SHP77 (cell line): ENCODE measurements at regions not wholly inside any gene's neighbourhood (a gene's known extent, or its start where the extent isn't known, plus 50 kb on each side); places are given as distances from the start of the nearest gene placed in this dataset.

Source experiments
- DNase-seq, 2 experiments: peaks; one replicate each; lab custom pipeline; 2025; lab: John Stamatoyannopoulos, UW

DNA sequence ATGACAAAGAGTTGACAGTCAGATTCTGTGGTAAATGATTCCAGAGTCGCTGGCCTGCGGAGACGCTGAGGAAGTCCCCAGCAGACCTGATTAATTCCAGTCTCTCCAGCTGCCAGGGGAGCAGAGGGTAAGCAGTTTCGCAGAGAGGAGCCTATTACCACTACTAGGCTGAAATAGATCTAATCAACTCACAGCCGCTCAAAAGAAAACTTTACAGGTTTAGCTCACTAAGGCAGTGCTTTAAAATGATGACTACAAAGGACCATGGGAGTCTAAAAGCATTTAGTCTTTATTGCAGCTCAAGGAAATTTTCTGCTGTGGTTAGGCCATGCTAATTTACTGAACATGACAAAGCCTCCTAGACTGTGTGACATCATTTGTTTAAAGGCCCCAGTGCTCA lies 445.6 kb upstream of the POU3F3 start:
- DNase-seq: no peak

- no peak for DNase-seq
These were observed 443.8 kb upstream of the POU3F3 start for GRCh38 chr2:104410136-104410535.

DNA sequence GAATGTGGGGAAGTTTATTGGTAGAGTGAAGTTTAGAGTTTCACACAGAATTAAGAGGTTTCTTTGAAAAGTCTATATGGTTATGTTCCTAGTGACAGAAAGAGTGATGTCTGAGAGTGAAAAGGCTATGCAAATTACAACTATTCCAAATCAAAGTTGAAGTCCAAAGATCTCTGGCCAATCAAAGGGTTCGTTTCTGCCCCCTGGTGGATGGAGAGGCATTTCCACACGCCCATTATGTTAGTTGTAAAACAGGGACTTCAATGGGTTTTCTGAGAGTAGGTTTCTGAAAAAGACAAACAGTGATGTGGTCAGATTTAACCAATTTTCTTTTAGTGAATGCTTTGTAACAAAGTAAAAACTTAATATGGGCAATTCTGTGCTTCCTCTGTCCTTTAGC lies 441.5 kb upstream of the POU3F3 start:
- DNase-seq: no peak

GRCh38 chr2:104413890-104414289 lies 440.0 kb upstream of the POU3F3 start:
- no peak for DNase-seq

DNA sequence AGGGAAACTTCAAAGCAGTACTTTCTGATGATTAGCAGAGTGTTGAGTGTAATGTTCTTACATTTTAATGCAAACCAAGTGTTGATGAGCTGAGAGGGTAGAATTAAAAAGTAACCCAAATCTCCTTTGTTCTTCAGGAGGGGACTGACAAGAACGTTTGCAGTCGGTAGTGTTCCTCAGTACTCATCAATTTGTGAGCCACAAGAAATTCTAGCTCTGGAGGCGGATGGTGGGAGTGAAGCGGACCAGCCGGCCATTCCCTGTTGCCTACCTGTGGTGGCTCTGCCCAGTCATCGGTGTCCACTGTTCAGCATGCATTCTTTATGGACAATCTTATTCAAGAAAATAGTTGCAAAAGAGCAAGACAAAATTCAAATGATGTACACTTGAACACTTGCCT lies 438.6 kb upstream of the POU3F3 start:
- DNase-seq: no peak

DNA sequence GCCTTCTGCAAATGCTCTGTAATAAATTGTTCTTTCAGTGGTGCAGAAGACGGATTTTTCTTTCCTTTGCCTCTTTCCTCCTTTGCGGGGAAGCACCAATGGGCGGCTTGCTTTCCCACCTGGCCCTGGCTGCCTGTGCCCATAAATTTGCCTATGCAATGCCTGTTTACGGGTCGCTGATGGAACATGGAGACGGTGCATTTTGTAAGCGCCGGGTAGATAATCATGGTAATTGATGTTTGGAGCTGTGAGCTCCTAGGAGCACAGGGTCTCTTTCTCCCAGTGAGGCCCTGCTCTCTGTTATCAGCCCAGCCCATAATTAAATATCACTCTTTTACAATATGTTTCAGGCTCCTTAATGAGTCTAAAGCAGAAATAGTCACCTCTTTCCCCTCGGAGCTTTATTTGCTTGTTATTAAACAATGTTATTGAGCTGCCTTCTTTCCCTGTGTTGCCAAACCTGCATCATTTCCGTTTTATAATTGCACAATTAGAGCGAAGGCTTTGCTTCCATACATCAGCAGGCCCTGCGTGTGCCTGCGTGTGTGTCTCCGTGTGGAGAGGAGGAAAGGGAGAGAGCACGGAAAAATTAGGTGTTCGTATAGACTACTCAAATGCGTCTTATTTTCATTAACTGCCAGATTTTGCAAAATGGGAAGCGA lies 437.4 kb upstream of the POU3F3 start:
- no peak for DNase-seq

GRCh38 chr2:104420420-104420819 lies 433.5 kb upstream of the POU3F3 start:
- no peak for DNase-seq

GRCh38 chr2:104420953-104421352 lies 433.0 kb upstream of the POU3F3 start:
- no peak for DNase-seq

DNA sequence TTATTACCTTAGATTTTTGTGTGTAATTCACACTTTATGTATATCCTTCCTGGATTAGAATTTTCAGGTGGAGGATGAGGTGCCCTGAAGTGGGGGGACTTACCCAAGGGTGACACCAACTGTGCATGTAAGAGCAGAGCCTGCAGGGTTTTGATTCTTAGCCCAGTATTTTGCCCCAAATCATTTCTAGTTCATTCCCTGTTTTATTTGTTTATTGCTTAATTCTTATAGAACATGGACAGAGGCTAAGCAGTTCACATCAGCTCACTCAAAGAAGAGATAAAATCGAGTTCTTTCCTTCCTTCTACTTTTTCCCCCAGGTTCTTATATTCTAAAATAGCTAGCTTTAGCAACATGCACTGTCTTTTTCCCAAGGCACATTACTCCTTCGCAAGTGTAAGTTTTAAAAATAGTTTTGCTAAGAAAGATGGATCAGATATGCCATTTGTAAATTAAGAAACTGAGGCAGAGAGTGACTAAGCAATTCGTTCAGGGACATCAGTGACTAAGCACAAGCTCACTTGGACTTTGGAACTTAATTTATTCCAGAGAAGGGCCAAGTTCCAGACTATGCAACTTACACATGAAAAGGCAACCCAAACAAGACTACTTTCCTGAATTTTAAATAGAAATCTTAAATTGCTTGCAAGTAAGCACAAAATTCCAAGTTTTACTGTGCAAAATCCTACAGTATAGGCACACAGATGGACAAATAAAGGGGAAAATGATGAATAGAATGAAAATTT lies 427.9 kb upstream of the POU3F3 start:
- no peak for DNase-seq

- DNase-seq: no peak
These were observed 425.8 kb upstream of the POU3F3 start for GRCh38 chr2:104428155-104428554.

- DNase-seq: no peak
These were observed 424.1 kb upstream of the POU3F3 start for GRCh38 chr2:104429639-104430358.

DNA sequence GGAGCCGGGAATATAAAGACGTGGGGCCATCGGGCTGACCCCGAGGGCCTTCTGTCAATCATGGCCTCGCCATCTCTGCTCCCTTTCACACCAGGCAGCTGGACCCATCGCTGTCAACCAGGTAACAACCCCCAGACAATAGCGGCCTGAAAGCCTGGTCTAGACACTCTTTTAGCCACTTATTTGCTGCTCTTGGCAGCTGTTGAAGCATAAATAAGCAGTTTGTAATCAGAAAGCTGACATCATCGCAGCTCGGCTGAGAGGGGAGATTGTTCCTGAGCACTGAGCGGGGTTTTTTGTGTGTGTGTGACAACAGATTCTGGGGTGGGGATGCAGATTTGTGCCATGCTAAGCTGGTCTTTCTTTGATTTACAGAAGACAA lies 423.6 kb upstream of the POU3F3 start:
- DNase-seq: no peak

DNA sequence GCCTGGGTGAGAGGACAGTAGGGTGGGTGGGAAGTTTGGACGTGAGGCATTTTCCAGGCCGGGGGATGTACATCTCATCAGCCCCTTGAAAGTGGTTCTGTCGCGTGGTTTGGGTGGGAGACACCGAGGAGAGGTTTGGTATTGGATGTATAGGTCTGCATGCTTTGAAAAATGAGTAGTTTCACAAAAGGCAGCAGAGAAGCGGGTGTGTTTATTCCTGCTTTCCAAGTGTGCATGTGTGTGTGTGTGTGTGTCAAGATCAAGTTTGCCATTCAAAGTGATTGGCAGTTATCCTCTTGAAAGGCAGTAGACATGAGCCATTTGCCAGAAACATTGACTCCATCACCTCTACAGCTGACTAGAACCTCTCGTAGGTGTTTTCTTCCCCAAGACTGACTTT lies 423.1 kb upstream of the POU3F3 start:
- no peak for DNase-seq

DNA sequence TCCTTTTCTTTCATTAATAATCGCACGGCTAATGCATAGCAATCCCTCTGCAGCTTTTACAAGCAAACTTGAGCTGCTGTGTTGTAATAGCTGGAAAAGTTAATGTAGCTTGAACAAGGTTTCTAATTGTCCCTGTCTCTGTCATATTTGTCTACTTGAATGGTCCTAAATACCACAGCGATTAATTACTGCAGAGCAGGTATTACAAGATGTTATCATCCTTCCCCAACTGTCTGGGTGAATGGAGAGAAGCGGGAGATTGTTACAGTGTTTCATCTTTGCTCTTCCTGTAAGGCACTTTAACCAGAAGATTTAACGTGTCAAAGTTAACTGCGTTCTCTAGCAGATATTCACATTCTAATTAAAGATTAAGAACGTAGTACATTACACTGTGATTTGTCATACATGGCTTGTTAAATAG lies 422.2 kb upstream of the POU3F3 start:
- DNase-seq: no peak

- no peak for DNase-seq
These were observed 421.5 kb upstream of the POU3F3 start for GRCh38 chr2:104432401-104432800.

GRCh38 chr2:104432991-104433390 lies 420.9 kb upstream of the POU3F3 start:
- DNase-seq: no peak

GRCh38 chr2:104433657-104434056 lies 420.3 kb upstream of the POU3F3 start:
- DNase-seq: no peak

DNA sequence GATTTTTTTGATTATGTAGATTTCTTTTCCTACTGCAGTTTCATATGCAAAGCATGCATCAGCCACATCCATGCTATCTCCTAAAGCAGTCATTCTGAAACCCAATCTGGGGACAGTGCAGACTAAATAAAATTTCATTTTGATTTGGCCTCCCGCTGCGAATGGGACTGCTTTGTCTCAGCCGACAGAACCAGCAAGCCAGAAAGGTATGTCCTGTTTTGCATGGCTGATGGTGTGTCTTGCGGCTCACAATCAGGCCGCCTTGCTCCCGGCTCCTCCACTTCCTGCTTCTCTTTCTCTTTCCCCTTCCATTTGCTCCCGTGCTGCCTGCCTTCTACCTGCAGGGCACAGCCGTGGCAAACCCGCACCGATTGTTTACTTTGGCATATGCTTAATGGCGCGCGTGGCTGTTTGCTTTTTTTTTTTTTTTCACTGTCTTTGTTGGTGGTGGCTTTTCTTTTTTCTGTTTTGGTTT lies 419.6 kb upstream of the POU3F3 start:
- no peak for DNase-seq

DNA sequence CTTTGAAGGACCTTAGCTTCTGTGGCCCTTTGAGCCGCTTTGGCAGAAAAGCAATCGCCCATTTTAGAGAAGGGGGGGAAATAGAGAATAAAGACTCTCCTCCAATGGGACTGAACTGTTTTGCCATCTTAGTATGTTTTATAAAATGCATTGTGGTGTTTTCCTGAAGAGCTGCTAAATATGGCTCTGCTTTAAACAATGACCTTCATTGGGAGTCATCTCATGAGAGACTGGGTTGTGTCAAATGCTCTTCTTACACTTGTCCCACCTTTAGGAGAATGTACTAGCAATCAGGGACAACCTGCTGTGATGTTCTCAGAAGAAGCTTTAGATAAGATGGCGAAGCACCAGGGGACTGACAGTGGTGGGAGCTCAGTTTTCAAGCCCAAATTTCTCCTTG lies 418.9 kb upstream of the POU3F3 start:
- DNase-seq: no peak

GRCh38 chr2:104438481-104438880 lies 415.4 kb upstream of the POU3F3 start:
- DNase-seq: no peak

- DNase-seq: no peak
These were observed 410.8 kb upstream of the POU3F3 start for GRCh38 chr2:104443145-104443544.

- no peak for DNase-seq
These were observed 409.5 kb upstream of the POU3F3 start for GRCh38 chr2:104444392-104444791.

DNA sequence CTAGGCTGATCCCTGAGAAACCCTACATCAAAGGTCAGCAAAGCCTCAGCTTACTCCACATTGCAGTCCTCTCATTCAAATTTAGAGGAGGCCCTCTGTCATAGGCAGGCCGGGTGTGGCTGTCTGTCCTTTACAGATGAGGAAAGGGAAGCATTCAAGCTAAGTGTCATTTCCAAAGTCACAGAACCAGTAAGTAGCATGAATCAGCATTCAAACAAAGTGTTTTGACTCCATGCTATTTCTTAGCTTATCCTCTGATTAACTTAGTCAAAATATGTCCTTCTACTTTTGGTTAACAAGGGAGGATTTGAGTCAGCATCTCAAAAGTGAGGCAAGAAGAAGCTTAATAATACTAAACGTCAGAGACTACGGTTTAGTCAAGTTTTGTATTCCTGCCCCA lies 409.0 kb upstream of the POU3F3 start:
- DNase-seq: no peak
